SKM-1 (cell line): ENCODE measurements at regions not wholly inside any gene's neighbourhood (a gene's known extent, or its start where the extent isn't known, plus 50 kb on each side); places are given as distances from the start of the nearest gene placed in this dataset.
A peak's percentile ranks its signal among the peaks of the same experiment; 100 is the strongest.

Experiments used
- DNase-seq: peaks from one replicate; lab custom pipeline; 2025; ENCODE audit not compliant: unreplicated experiment; lab: John Stamatoyannopoulos, UW

GRCh38 chr7:41108821-41109220 is 594.1 kb downstream of the INHBA start:
- DNase-seq: no peak

DNA sequence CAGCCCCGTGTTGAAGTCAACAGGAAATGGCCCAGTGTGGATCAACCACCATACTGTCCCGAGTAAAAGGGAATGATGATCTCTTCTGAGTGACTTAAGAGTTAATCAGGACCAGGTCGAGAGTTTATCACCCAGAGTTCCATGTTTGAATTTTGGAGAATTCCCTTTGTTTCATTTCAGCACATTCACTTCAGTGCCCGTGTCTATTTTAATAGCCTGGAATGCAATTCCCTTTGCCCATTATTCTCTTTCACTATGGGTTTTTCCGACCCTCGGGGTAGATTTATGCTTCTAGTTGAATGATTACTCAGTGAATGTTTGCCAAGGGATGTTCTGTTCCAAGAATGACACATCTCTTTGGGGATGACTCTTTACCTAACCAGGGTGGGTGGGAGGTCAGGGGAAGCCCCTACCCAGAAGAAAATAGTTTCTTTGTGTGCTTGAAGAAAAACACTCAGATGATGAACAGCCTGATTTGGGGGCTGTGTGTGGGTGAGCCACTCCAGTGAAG is 594.9 kb downstream of the INHBA start:
- DNase-seq: no peak

DNA sequence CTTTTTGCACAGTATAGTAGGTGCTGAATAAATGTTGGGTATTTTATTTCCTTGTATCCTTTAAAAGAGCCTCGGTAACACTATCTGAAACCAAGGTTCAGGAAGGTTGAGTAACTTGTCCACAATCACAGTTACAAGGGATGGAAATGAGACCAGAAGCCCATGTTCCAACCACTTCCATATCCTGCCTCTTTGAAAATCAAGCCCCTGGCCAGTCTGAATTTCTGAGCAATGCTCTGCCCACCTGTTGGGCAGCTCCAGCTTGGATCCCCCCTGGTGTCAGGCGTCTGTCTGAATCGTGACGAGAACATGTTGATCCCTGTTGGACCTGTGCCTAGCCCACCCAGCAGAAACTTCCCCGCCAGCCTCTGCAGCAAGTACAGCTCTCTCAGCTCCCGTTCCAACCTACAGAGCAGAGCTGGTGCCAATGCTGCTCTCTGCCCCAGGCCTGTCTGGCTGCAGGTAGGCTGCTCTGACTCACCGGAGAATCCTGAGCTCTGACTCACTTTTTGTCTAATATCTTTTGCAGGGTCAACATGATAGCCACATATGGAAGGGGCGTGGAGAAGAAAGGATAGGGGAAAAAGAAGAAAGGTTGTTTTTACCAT is 595.5 kb downstream of the INHBA start:
- no peak for DNase-seq

DNA sequence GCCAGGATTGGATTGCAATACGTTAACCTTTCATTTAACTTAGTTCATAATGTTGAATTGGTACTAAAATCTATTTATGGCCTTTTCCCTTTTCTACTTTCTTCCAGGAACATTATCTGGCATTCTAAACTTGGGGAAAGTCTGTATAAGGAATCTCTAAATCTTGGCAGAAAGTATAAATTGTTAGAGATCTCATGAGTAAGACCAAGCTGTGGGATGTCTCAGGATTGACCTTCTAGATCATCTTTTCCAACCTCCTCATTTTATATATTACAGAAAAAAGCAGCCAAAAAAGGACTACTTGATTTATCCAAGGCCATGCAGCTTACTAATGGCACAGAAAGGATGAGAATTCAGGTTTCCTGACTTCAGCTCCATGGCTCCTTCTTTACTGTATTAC is 598.3 kb downstream of the INHBA start:
- DNase-seq: no peak

- DNase-seq: peak; percentile 20
These were observed 599.6 kb downstream of the INHBA start for GRCh38 chr7:41103331-41103730.

DNA sequence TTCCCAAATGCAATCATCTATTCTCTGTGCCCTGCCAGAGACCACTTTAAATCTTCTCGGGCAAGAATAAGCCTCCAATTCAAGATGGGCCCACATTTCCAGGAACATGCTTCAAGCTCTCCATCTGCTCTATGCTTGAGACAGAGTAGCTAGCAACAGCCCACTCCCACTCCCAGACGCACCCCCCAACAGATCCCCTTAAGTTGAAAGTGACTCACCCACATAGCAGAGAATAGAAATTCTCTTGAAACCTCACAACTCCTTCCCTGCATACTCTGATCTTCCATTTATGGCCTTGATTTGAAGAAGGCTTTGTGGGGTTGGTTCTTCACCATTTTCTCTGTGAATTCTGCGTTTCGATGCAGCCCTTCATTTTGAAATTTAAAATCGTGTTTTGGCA is 604.0 kb downstream of the INHBA start:
- DNase-seq: no peak

- DNase-seq: no peak
These were observed 604.5 kb downstream of the INHBA start for GRCh38 chr7:41098402-41098801.

GRCh38 chr7:41097501-41097900 is 605.4 kb downstream of the INHBA start:
- no peak for DNase-seq

DNA sequence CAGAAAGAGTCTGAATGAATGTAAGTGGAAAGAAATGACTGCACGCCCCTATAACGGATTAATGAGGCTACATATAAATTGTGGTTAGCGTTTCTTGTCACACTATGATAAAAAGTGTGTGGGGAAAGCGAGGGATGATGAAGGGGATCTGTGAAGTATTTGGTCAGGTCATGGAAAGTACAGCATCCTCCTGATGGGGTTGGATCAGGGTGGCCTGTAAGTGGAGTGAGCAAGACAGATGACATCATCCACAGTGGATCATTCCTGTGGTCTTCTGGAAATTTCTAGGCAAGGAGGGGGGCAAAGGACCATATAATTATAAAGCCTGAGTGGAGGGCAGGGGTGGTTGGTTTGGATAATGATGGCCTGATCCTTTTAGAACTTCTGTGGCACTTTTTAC is 606.0 kb downstream of the INHBA start:
- no peak for DNase-seq

DNA sequence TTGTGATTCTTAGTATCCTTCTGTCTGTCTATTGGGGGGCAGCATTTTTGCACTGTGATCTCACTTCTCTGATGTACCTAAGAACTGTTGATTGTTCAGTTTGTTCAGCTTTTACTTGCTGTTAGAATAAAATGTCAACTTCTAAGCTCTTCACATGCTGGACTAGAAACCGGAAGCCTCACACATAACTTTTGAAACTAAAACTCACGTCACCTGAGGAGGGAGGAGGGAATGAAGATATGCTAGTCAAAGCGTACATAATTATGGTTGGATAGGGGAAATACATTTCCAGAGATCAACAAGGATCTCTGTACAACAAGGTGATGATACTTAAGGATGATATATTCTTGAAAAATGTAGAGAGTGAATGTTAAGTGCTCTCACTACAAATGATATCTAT is 609.7 kb downstream of the INHBA start:
- no peak for DNase-seq

GRCh38 chr7:41085244-41085643 is 617.6 kb downstream of the INHBA start:
- no peak for DNase-seq

DNA sequence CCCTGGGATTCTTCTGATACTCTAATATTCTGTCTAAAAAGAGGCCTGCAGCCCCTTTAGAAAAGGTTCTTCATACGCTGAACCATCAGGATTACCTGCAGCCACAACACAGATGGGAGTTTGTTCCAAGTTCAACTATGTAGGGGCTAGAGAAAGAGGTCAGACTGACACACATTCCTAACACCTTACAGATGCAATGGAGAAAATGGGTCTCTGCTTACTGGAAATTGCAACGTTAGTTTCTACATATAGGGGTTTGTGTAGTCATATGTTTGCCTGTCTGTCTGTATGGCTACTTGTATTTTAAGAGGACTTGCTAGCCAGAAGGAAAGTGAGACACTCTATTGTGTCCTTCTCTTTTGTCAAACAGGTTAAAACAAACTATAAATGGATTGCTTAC is 618.5 kb downstream of the INHBA start:
- no peak for DNase-seq

- DNase-seq: no peak
These were observed 633.3 kb downstream of the INHBA start for GRCh38 chr7:41069635-41070034.

GRCh38 chr7:41067576-41067975 is 635.3 kb downstream of the INHBA start:
- no peak for DNase-seq

DNA sequence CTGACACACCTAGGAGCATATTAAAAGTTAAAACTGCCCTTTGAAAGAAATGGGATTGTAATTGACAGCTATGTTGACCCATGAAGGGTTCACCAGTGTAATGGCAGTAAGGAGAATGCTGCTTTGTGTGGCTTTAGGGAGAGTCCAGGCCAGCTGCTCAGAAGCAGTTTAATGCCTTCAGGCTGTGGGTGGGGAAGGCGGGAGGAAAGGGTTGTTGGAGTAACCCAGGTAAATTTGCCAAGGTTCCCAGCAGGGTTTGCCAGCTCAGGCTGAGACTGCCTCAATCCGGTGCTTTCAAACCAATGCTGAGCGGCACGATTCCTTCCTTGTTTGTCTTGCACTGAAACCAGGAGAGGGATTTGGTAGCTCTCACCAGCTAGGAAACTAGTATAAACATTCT is 637.2 kb downstream of the INHBA start:
- no peak for DNase-seq

DNA sequence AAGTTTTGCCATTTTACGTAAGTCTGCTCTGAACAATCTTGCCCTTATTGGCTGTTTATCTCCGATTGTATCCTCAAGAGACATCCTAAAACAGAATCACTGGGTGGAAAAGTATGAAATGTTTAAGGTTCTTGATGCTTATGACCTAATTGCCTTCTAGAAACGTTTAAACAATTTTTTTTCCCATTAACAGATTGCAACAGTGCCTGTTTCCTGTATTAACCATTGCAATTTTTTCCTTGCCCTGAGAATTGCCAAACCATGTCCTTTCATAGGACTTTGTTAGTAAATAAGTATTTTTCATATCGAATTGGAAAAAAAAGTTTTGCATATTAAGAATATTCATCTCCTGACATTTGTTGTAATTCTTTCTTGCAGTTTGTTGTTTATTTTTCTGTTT is 639.8 kb downstream of the INHBA start:
- DNase-seq: no peak

DNA sequence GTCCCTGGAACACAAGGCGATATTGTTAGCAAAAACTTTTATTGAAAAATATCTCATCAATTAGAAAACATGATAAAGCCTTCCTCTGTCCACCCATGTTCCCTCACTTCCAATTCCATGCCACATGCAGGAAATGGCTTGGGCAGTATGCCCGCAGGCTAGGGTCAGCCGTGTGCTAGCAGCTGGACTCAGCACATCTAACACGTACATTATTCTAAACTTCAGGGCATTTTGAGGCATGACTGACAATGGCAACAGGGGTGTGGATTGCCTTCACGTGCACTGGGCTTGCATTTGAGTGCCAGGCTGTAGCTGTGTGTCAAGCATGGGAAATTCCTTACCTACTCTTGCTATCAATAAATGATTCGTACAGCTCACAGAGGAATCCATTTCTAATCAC is 642.1 kb downstream of the INHBA start:
- no peak for DNase-seq

- no peak for DNase-seq
These were observed 643.1 kb downstream of the INHBA start for GRCh38 chr7:41059796-41060195.

DNA sequence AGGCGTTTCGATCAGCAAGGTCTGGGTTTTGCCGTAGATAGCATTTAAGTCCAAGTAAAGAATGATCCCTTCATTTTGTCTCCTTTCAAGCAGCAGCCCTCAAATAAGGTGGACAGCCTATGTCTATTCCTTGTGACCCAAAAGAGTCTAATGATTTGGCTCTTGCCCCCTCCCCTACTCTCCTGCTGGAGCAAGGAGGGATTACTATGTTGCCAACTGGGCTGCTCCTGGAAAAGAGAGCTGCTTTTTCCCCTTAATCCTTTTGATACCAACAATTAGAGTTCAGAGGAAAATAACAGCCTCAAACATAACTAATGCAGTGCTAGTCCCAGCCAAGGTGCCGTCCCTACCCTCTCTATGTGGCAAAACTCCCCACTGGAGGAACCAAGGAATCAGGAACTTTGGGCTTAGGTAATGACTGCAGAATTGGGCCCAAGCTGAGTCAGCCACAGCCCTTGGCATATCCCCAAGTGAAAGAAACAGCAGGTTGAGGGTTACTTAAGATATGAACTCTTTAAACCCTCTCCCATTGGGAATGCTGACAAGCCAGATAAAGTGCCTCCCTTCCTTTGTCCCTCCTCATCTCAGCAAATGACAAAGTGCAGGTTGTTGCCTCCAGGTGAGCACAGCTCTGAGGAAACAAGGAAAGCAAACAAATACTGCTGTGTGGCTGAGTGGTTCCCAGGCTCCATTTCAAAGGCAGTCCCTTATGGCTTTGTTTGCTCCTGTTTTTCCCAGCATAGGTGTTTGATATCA is 643.7 kb downstream of the INHBA start:
- no peak for DNase-seq

- DNase-seq: no peak
These were observed 647.8 kb downstream of the INHBA start for GRCh38 chr7:41054960-41055661.

DNA sequence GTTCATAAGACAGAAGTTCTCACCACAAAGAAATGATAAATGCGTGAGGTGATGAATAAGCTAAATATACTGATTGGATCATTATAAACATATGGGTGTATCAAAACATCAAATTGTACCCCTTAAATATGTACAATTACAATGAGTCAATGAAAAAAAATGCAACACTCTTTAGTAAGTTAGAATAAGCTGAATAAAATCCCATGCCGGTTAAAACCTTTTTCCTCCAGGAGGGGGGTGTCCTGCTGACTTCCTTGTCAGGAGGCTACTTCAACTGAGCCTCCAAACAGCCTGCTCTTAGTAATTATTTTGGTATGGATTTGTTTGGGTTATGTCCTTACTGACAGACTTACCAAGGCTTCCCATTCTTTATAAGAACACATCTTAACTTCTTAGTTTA is 649.1 kb downstream of the INHBA start:
- no peak for DNase-seq

DNA sequence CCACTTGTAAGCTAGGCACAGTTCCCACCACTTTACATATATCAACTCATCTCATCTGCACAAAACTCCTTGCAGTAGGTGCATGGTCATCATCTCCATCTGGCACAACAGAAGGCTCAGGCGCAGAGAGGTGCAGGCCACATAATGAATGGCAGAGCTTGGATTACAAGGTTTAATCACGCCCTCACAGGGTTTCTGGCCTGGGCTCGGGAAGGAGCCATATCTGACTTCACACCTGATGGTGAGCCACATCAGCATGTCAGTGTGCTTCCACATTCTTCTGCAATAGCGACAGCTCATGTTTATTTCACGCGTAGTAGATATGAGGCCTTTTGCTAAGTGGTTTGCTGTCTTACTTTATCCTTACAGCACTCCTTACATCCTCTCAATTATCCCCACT is 650.2 kb downstream of the INHBA start:
- DNase-seq: no peak
